Stimulated activated naive CD4-positive, alpha-beta T cell (primary cell): ENCODE measurements at regions not wholly inside any gene's neighbourhood (a gene's known extent, or its start where the extent isn't known, plus 50 kb on each side); places are given as distances from the start of the nearest gene placed in this dataset.

Experiments used
- DNase-seq, 6 experiments: peaks; one replicate each; lab custom pipeline; 2025; lab: John Stamatoyannopoulos, UW

GRCh38 chr5:5685737-5686136 lies 263.3 kb downstream of the ICE1 start:
- DNase-seq, result no peak

DNA sequence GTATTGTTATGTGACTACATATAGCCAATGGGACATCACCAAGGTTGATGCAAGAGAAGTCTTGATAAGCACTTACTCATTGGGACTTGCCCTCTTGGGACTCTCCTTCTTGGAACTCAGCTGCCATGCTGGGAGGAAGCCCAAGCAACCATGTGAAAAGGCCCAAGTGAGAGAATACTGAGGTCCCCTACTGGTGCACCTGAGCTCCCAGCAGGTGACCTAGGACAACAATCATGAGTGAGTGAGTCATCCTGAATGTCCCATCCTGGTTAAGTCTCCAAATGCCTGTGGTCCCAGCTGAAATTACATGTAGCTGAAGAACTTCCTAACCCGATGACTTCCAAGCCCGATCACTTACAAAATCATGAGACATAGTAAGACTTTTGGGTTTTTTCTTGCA lies 260.7 kb downstream of the ICE1 start:
- no peak for DNase-seq

DNA sequence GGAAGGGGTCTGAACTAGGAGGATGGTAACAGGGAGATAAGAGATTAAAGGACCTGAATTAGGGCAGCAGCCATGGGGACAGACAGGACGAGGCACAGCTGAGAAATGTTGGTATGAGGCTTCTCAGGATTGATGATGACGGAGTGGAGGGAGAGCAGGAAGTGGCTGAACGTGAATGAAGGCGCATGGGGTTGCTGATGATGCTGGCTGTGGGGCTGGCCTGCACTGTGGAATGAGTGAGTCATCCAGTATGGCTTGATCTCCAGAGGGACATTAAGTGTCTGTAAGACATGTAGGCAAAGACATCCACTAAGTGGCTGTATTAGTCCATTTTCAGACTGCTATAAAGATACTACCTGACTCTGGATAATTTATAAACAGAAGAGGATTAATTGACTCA lies 256.4 kb downstream of the ICE1 start:
- DNase-seq, result no peak

- DNase-seq, result no peak
Observed at GRCh38 chr5:5677738-5678137, 255.3 kb downstream of the ICE1 start.

DNA sequence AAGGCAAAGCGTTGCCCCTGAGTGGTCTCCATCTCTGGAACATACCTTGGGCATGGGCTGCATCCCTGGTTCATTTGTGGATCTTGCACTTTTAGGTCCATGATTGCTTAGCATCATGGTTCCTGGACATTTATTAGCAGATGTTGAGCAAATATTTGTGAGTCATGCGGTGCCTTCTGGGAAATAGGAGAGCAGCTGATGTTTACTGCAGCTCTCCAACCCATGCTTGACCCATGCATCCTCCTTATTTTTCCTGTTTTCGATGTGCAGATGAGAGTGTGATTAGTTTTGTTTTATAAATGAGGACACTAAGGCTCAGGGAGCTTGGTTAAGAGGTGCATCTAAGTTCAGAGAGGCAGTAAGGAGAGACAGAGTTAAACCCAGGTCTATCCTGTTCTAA lies 253.7 kb downstream of the ICE1 start:
- no peak for DNase-seq

DNA sequence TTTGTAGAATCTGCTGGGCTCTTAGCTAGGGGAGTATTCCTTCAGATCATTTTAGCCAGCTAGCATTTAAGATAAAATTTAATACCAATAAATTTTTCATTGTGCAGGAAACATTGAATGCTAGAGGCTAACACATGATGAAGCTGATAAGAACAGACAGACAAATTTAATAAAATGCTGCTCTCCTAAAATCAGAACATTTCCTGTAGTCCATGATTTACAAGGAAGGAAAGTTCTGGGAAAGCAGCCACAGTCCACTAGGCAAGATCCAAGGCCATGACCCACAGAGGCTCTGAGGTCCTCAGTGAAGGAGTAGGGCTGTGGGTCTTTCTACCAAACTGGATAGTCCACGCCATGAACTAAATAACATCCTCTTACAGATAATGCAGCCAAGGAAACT lies 253.0 kb downstream of the ICE1 start:
- DNase-seq, result no peak

- no peak for DNase-seq
Observed at GRCh38 chr5:5671823-5672222, 249.3 kb downstream of the ICE1 start.

GRCh38 chr5:5667136-5667554 lies 244.7 kb downstream of the ICE1 start:
- DNase-seq, result no peak

DNA sequence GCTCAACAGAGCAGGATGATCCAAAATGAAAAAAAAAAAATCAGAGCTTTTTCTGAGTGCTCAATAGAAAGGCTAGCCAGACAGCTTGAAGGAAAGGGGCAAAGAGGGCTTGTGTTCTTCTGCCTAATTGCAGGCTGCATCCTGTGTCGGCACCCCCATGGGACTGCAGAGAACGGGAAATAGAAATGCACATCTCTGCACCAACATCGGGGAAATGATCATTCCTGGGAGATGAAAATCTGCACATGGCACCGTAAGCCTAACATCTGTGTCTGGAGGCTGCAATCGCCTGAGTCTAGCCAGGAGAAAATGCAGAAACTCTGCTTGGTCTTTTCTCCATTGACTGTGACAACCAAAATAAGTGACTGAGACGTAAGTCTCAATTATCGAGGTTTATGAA lies 243.9 kb downstream of the ICE1 start:
- DNase-seq, result no peak

DNA sequence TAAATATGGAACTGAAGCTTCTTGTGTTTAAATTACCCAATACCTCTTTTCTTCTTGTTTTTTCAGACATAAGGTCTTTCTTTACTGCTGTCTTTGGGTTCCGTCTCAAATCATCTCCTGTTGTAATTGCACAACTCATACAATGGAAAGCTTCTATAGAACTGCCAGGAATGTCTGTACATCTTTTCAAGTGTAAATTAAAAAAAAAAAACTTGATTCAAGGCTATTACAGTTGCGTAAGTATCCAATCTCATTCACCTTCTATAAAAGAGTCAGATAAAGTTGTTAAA lies 243.5 kb downstream of the ICE1 start:
- no peak for DNase-seq

GRCh38 chr5:5665225-5666075 lies 243.0 kb downstream of the ICE1 start:
- DNase-seq, result no peak

DNA sequence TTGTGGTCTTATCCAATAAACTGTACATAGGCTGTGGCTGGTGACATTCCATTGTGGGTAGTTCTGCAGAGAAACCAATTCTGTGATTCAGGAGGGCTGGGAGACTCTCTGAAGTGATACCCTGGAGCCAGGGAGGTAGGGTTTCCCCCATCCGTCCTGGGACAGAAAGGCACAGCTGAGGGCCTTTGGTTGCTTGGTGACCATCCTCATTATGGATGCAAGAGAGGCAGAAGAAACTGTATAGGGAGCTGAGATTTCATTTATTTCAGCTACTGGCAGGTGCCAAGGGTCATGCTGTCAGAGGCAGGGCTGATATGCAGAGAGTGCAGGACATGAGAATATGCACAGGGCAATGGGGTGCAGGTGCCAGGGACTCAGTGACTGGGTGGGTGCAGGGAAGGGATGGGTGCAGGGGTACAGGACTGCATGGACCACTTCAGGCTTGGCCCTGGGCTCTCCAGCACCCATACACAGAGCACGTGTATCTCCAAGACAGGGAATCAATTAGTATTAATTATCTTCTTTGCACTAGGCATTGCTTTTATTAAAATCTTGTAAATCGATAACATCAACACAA lies 236.5 kb downstream of the ICE1 start:
- no peak for DNase-seq

GRCh38 chr5:5658226-5658625 lies 235.7 kb downstream of the ICE1 start:
- no peak for DNase-seq

DNA sequence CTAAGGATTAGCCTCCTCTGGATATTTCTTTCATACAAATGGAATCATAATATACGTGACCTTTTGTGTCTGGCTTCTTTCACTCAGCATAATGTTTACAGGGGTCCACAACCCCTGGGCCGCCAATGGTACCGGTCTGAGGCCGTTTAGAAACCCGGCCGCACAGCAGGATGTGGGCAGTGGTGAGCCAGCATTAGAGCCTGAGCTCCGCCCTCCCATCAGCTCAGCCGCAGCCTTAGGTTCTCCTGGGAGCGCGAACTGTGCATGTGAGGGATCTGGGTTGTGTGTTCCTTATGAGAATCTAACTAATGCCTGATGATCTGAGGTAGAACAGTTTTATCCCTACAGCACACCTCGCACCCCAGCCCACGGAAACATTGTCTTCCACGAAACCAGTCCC lies 229.7 kb downstream of the ICE1 start:
- no peak for DNase-seq

- no peak for DNase-seq
Observed at GRCh38 chr5:5650949-5651348, 228.5 kb downstream of the ICE1 start.

- no peak for DNase-seq
Observed at GRCh38 chr5:5650242-5650641, 227.8 kb downstream of the ICE1 start.

DNA sequence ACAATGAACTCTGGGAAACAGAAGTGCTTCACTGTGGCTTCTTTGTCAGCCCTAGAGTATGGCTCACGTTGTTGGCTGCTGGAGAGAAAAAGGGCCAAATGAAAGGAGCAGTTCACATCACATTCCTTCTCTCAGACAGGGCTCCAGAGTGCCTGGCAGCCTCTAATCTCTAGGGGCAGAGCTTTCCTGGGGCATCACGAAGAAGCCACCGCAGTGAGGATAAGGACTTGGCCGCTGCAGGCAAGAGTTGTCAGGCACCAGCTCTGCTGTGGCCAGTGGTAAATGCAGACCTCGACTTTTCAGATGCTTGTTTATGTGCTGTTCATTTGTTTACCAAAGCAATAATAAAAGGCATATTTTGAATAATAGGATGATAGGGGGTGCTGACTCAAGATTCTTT lies 227.2 kb downstream of the ICE1 start:
- DNase-seq, result no peak

- DNase-seq, result no peak
Observed at GRCh38 chr5:5648694-5649093, 226.2 kb downstream of the ICE1 start.

DNA sequence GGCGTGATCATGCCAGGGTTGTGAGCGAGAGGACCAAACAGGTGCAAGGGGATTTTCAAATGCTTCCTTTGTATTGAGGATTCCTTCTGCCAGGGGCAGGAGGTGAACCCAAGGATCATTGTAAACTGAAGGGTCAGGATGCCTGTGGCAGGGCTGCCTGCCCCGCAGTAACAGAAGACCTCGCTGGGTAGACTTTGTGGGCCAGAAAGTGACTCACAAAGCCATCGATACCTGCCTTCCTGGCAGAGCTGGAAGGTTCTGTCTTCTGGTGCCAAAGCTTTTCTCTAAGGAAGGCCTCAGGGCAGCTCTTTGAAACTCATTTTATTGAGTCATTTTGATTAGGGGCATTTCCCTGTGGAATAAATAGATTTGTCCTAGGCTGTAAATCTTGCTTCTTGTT lies 223.4 kb downstream of the ICE1 start:
- DNase-seq, result no peak

DNA sequence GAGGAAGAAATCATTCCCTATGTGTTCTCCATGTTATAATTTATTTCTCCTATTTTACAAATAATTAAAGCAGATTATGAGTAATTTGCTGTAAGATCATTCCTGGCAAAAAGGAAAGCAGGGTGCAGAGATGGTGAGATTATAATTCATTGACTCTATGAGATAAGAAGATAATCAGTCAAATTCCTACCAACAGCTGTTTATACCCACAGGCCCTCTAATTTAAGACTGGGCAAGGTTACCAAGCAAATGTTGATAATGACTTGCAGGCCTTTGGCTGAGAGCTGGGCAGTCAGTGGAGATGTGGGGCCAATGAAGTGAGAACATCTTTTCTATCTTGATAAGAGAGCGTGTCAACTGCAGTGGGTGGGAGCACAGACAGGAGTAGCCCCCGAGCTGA lies 222.7 kb downstream of the ICE1 start:
- no peak for DNase-seq

DNA sequence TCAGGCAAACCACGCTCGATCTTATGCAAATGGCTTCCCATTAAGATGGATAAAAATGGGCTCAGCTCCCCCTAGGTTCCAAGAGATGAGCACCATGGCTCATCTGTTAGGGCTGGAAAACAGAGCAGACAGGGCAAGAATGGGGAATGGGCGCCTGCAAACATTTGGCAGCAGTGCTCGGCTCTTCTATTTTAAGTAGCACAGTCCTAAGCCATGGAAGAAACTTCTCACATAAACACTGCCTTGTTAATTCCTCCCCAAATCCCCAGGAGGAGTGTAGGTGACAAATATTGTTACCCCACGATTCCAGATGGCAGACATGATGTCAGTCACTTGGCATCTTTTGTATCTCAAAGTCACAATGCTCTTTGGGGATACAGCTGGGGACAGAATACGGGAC lies 221.8 kb downstream of the ICE1 start:
- no peak for DNase-seq

DNA sequence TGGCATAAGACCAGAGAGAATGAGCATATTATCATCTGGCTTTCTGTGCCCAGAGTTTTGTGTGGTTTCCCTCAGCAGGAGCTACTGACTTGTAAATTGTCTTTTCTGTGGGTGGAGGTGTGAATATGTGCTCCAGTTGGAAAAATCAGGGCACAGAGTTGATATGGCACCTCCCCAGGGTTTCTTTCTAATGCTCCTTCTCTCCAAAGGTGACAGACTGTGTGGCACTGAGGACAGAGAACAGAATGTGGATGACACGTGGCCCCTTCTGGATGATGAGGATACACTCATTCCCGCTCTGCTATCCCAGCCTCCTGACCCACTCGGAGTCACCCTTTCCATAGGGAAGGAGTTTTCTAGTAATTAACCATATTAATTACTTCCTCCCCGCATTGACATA lies 221.0 kb downstream of the ICE1 start:
- no peak for DNase-seq

DNA sequence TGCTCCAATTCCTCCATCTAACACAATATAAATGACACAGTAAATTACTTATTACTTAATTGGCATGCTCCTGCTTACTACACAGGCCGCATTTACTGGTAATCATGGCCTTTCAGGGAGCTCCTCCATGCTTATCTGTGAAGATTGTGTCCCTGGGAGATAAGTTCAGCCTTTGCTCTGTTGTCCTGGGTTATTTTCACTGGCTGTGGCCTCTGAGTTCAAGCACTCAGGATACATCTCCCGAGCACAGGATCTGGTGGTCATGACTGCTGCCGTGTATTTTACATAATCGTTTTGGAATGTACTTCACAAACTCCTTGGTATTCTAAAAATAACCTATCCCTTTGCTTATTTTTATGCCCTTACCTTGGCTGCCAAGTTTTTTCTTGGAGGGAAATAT lies 215.7 kb downstream of the ICE1 start:
- DNase-seq, result no peak

GRCh38 chr5:5637173-5637572 lies 214.7 kb downstream of the ICE1 start:
- DNase-seq, result no peak
